OCI-LY3 (cell line): ENCODE measurements at regions not wholly inside any gene's neighbourhood (a gene's known extent, or its start where the extent isn't known, plus 50 kb on each side); places are given as distances from the start of the nearest gene placed in this dataset.
"Not testable (repeated sequence)": the region's sequence is repeated elsewhere in the genome, so short reads cannot be mapped to it uniquely, and the experiment has no call there.

Experiments
- H2AFZ ChIP-seq: fragments of 200-600, 300-600 bp; shearing (Covaris generic); 2 replicates; pipeline ENCODE4 v1.6.0; 2014; ENCODE audit warnings: antibody characterized with exemption, low read depth, low read length
- H3K27ac ChIP-seq: fragments of 200-600, 300-600 bp; sonication (generic); 2 replicates; pipeline ENCODE4 v1.5.1; 2014; ENCODE audit warnings: mild to moderate bottlenecking, low read length, moderate library complexity, mixed read lengths
- H3K27me3 ChIP-seq: fragments of 200-600, 300-600 bp; sonication (generic); 2 replicates; pipeline ENCODE4 v1.6.1; 2014; ENCODE audit warnings: low read depth, low read length, mixed read lengths
- H3K36me3 ChIP-seq: fragments of 200-600, 300-600 bp; sonication (generic); replicated peaks from 2 replicates; pipeline ENCODE3; 2014; ENCODE audit warnings: low read depth, low read length, mixed read lengths
- H3K4me1 ChIP-seq: fragments of 300-600, 200-600 bp; sonication (generic); 2 replicates; pipeline ENCODE4 v1.6.1; 2014; ENCODE audit warnings: low read length, mixed read lengths
- H3K4me2 ChIP-seq: fragments of 200-600, 300-600 bp; sonication (generic); 2 replicates; pipeline ENCODE4 v1.6.1; 2014; ENCODE audit warnings: low read length, mixed read lengths
- H3K4me3 ChIP-seq: fragments of 300-600, 200-600 bp; sonication (generic); 2 replicates; pipeline ENCODE4 v1.5.1; 2014; ENCODE audit warnings: antibody characterized with exemption, mild to moderate bottlenecking, low read length, moderate library complexity
- H3K79me2 ChIP-seq: fragments of 300-600, 200-600 bp; shearing (Covaris generic); 2 replicates; pipeline ENCODE4 v1.6.1; 2014; ENCODE audit warnings: mild to moderate bottlenecking, low read length, mixed read lengths
- H3K9ac ChIP-seq: fragments of 300-600, 200-600 bp; shearing (Covaris generic); 2 replicates; pipeline ENCODE4 v1.6.0; 2014; ENCODE audit warnings: mild to moderate bottlenecking, low read length, moderate library complexity
- H3K9me3 ChIP-seq: fragments of 200-600, 300-600 bp; shearing (Covaris generic); 2 replicates; pipeline ENCODE4 v1.6.1; 2014; ENCODE audit warnings: low read length, mixed read lengths; ENCODE audit not compliant: insufficient read depth
- H4K20me1 ChIP-seq: fragments of 200-600, 300-600 bp; sonication (generic); 2 replicates; pipeline ENCODE4 v1.6.1; 2016; ENCODE audit warnings: low read length, mixed read lengths; ENCODE audit not compliant: insufficient read depth
- CTCF ChIP-seq: fragments of 200-600, 300-600 bp; sonication (generic); IDR thresholded peaks from 2 replicates; pipeline ENCODE4 v1.5.1; 2014; ENCODE audit warnings: antibody characterized with exemption, low read length, low read depth
- EZH2phosphoT487 ChIP-seq: fragments of 200-600 bp; shearing (Covaris generic); IDR thresholded peaks from 2 replicates; pipeline ENCODE4 v1.6.1; 2018; ENCODE audit warnings: antibody characterized with exemption, mixed run types, low read depth

- Histone ChIP-seq H3K4me1 (no peaks in the 10 kb centered on the region), H3K36me3 (no peaks in the 10 kb centered on the region), H3K79me2 (no peaks in the 10 kb centered on the region), H3K9ac (no peak overlapping the region), H3K4me2 (no peak overlapping the region), H3K27ac (no peak overlapping the region), H2AFZ (no peak overlapping the region), H4K20me1 (no peaks in the 10 kb centered on the region), H3K9me3 (no peaks in the 10 kb centered on the region), H3K4me3 (no peak overlapping the region), H3K27me3 (no peaks in the 10 kb centered on the region)
- no peak for TF ChIP-seq EZH2phosphoT487
- no peak for TF ChIP-seq CTCF
Measured at GRCh38 chrX:129346574-129346973, 176.7 kb downstream of the SMARCA1 start.

- not testable (repeated sequence) for H3K4me3 ChIP-seq
Measured at GRCh38 chrX:129337264-129337663, 186.0 kb downstream of the SMARCA1 start.

GRCh38 chrX:129323115-129323514 lies 200.2 kb downstream of the SMARCA1 start:
- no peaks in the 10 kb centered on the region for H3K9me3 ChIP-seq
- no peaks in the 10 kb centered on the region for H3K4me1 ChIP-seq
- H3K4me3 ChIP-seq = no peak overlapping the region
- H3K79me2 ChIP-seq = no peaks in the 10 kb centered on the region
- no peak overlapping the region for H3K27ac ChIP-seq
- no peak overlapping the region for H2AFZ ChIP-seq
- H3K4me2 ChIP-seq = no peak overlapping the region
- H4K20me1 ChIP-seq = no peaks in the 10 kb centered on the region
- H3K36me3 ChIP-seq = no peaks in the 10 kb centered on the region
- no peak overlapping the region for H3K9ac ChIP-seq
- TF ChIP-seq CTCF (no peak), EZH2phosphoT487 (no peak)
- H3K27me3 ChIP-seq = no peaks in the 10 kb centered on the region

More at GRCh38 chrX:129337264-129337663, 186.0 kb downstream of the SMARCA1 start:
- H3K79me2 ChIP-seq, H3K36me3 ChIP-seq, H3K4me1 ChIP-seq, H3K27me3 ChIP-seq, H3K27ac ChIP-seq, H2AFZ ChIP-seq, H4K20me1 ChIP-seq, H3K9ac ChIP-seq, H3K4me2 ChIP-seq, H3K9me3 ChIP-seq: not testable (repeated sequence)

GRCh38 chrX:129318375-129318774 lies 204.9 kb downstream of the SMARCA1 start:
- H3K4me2 ChIP-seq = no peak overlapping the region
- no peaks in the 10 kb centered on the region for H4K20me1 ChIP-seq
- TF ChIP-seq CTCF = peak; percentile 67
- no peak for TF ChIP-seq EZH2phosphoT487
- no peaks in the 10 kb centered on the region for H3K4me1 ChIP-seq
- no peak overlapping the region for H3K27ac ChIP-seq
- no peaks in the 10 kb centered on the region for H3K9me3 ChIP-seq
- no peak overlapping the region for H3K4me3 ChIP-seq
- no peaks in the 10 kb centered on the region for H3K27me3 ChIP-seq
- H3K9ac ChIP-seq = no peak overlapping the region
- no peak overlapping the region for H2AFZ ChIP-seq
- H3K36me3 ChIP-seq = no peaks in the 10 kb centered on the region
- no peaks in the 10 kb centered on the region for H3K79me2 ChIP-seq

- no peaks in the 10 kb centered on the region for H3K4me1 ChIP-seq
- H3K79me2 ChIP-seq = no peaks in the 10 kb centered on the region
- no peak overlapping the region for H3K4me2 ChIP-seq
- no peak overlapping the region for H3K27ac ChIP-seq
- H3K4me3 ChIP-seq = no peak overlapping the region
- TF ChIP-seq EZH2phosphoT487 = no peak
- TF ChIP-seq CTCF = no peak
- H4K20me1 ChIP-seq = no peaks in the 10 kb centered on the region
- no peaks in the 10 kb centered on the region for H3K36me3 ChIP-seq
- no peak overlapping the region for H3K9ac ChIP-seq
- H3K9me3 ChIP-seq = no peaks in the 10 kb centered on the region
- no peak overlapping the region for H2AFZ ChIP-seq
- H3K27me3 ChIP-seq = no peaks in the 10 kb centered on the region
Measured at GRCh38 chrX:129316461-129316860, 206.8 kb downstream of the SMARCA1 start.
